RPMI8226 (cell line): ENCODE measurements at regions not wholly inside any gene's neighbourhood (a gene's known extent, or its start where the extent isn't known, plus 50 kb on each side); places are given as distances from the start of the nearest gene placed in this dataset.
"Not testable (repeated sequence)": the region's sequence is repeated elsewhere in the genome, so short reads cannot be mapped to it uniquely, and the experiment has no call there.

ENCODE experiments used
- DNase-seq: peaks from one replicate; pipeline ENCODE4 v3.0.0-alpha.2; 2015

DNA sequence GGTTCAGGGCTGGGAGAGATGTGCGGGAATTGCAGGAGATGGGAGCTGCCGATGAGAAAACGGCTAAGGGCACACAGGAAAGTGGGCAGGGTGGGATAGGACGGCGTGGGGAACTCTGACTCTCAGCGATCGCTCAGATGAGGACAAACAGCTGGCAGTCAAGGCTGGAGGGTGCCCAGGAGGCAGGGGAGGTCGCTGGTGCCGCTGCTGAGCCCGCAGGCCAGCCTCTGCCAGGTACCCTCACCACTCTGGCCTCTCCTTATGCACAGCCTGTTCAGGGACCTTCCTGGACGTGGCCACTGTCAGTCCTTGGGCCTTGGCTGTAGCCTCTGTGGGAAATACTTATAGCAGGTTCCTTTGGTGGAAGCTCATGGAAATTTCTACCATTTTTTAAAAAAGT lies 308.6 kb downstream of the TEX29 start:
- DNase-seq, result no peak

DNA sequence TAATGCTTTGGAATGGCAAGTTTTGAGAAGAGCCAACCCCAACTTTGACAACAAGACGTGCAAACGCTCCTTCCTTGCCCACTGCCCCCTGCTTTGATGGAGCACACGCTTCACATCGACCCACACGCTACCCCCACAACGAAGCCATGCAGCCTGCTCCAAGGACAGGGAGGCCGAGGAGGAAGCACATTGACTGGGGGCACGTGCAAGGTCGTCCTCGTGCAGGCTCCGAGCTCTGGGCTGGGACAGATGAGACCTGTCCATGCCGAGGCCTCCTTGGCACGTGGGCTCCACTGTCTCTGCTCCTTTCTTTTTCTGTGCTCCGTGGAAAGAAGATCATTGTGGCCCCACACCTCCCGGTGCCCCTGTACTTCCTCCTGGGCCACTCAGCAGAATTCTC lies 309.0 kb downstream of the TEX29 start:
- no peak for DNase-seq

DNA sequence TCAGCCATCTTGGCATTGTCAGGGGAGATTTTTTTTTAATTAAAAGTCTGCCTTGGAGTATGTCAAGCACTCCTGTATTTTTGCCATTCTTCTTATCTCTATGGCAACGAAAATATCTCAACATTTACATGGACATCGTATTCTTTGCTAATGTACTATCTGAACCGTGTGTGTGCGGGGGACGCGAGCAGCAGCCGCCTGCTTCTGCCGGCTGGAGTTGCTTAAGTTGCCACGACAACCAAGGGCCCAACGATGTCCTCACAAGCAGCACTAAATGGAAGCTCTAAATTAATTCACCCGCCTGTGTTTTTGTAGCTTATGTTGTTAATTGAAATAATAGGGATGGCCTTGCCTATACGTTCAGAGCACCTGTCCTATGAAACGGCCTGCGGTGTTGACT lies 309.5 kb downstream of the TEX29 start:
- DNase-seq, result no peak

DNA sequence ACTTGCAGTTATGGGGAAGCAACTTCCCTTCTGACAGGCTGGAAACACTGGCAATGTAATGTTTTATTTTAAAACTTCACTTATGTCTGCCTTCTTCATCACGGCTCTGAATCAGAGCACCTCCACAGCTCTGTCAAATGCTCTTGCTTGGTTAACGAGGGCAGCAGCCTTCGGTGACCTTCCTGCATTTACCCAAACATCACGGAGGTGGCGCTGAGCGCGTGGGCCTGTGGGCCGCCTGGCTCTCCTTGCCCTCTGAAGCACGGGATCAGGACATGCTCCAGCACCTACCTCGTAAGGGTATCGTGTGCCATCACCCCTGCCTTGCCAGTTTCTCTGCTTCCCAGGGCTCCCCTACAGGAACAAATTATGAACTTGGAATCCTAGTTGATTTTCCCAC lies 310.0 kb downstream of the TEX29 start:
- DNase-seq, result peak; percentile 5

DNA sequence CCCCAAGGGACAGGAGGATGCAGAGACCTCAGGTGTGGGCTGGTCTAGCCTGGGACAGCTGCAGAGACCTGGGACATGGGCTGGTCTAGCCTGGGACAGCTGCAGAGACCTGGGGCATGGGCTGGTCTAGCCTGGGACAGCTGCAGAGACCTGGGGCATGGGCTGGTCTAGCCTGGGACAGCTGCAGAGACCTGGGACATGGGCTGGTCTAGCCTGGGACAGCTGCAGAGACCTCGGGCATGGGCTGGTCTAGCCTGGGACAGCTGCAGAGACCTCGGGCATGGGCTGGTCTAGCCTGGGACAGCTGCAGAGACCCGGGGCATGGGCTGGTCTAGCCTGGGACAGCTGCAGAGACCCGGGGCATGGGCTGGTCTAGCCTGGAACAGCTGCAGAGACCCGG lies 310.8 kb downstream of the TEX29 start:
- not testable (repeated sequence) for DNase-seq

DNA sequence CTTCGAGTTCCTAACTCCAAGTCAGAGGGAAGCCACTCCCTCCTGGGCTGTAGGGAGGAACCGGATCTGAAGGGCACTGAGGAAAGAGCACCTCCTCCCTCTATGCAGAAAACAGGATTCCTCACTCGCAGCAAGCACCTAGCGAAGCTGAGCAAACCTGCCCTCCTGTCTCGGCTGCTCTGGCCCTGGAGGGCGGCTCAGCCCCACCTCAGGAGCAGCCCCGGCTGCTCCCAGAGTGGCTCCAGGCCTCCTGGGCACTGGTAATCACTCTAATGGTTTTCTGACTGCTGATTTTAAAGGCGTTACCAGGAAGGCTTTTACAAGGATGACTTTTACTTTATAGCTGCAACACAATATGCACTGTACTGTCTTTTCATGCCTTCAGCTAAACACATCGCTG lies 312.5 kb downstream of the TEX29 start:
- no peak for DNase-seq

DNA sequence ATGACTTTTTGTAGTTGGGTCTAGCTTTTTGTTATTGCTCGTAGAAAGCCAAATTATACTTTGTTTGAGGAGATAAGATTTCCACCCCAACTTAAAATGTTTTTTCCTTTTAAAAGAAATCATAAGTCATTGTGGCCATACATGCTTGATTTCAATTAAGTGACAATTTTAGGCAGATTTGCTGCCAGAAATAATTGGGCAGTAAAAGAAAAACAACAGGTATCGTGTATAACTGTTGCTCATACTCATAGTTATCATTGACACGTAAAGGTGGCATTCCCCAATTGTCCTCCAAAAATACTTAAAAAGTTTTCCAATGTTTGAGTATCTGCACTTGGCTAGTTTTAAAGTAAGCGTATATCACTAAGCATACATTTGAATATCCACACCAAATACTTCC lies 313.0 kb downstream of the TEX29 start:
- DNase-seq, result no peak

DNA sequence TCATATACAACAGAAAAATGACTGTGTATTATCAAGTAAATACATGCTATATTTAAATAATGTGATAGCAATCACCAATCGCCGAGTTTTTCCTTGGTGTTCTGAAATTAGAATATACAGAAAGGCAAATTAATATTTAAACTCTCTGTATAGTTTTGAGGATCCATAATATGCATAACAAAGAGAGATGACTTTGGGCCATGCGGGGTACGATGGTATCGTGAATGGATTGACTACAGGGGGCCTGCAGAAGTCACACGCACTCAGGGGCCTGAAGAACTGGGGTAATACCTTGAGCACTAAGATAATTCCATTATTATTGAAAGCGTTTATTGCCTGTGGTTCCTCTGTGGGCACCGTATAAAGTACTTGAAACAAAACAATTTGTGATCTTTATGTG lies 314.0 kb downstream of the TEX29 start:
- DNase-seq, result no peak

DNA sequence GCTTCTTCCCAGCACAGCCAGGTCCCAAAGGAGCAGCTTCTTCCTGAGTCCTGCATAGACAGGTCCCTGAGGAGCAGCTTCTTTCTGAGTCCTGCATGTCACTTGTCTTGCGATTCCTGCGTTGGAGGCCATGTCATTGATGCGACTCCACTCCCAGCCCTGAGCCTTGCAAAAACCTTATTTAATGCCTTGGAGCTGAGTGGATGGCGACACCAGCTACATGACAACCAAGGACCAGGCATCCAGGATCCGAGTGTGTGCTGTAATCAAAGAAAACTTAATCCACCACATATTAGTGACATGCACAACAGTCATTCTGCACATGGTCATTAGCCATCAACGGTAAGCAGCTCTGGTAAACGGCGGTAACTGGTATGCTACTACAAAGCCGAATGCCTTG lies 315.8 kb downstream of the TEX29 start:
- DNase-seq, result no peak

DNA sequence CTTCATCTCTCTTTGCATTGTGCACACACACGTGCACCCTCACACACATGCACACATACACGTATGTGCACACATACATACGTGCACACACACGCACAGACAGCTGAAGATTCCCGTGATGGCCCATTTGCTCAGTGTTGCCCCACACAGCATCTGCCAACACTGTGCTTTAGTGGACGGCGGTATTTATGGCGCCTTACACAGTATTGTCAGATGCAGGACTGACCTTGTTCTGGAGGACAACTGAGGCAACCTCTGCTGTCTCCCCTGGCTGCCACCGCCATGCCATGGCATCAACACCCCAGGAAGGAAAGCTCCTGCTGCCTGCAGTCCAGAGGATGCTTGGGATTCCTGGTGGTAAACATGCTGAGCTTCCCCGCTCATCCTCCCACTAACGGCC lies 316.4 kb downstream of the TEX29 start:
- no peak for DNase-seq

DNA sequence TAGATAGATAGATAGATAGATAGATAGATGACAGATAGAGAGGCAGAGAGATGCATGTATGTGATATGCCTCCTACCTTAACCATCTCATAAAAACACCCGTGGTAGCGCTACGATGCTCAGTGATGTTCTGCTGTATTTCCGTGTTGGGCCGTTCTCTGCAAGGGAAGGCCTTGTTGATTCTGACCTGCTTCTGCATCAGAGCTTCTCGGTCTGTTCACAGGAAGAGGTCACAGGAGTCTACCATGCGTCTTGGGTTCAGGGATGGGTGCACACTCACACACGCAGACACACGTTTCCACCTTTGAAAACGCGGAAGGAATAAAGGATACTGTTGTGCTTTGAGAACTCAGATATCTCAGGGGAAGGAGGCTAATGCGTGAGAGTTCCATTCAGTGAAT lies 316.9 kb downstream of the TEX29 start:
- no peak for DNase-seq

DNA sequence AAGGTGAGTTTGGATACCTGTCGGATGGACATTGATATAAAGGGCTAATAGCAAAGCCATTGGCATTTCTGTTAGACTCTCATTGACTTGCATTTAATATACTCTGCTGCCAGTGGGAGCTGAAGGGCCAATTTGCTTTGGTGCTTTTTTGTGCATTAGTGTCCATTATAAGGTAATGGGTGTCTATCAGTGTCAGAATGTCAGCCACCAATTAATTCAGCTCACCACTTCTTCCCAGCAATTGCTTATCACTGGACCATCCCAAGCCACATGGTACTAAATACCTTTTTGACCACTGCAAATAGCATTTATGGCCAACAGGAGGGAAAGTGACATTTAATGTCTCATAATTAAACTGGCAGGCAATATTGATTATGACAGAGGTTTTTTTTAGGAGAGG lies 317.8 kb downstream of the TEX29 start:
- no peak for DNase-seq

DNA sequence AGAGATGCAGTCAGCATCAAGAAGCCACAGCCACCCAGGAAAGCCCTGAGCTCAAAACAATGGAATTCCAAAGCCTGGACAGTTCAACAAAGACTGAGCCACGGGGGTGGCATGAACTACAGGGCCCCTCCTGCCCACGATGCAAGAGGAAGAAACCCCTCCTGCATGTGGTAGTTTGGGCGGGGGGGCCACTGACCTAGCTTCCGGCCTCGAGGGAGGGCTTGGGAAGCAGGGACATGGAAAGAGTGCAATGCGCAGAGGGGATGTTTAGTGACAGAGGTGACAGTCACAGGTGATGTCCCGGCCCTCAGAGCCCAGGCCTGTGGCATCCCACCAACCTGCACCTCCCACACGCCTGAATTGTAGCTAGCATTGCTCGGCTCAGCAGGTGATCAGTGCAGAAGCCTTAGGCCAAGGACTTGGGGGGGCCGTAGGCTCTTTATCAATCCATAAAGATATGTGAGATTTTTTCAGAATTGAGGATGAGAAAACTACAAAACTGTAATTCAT lies 318.8 kb downstream of the TEX29 start:
- DNase-seq, result no peak

DNA sequence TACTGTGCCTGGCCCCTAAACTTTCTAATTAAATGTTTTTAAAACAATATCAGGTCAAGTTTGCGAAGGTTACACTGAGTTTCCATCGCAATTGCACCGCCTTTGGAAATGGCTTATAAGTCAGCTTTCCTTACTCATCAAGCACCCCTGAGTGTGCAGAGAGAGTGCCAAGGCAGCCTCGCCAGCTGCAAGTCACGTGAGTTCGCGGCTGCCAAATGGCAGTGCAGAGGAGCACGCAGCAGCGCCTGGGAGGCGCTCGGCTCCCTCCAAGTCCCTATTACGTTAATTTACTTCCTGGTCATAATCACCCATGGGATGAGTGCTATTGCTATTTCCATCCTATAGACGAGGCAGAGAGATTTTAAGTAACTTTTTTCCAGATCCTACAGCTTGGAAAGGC lies 319.6 kb downstream of the TEX29 start:
- peak; percentile 33 for DNase-seq

DNA sequence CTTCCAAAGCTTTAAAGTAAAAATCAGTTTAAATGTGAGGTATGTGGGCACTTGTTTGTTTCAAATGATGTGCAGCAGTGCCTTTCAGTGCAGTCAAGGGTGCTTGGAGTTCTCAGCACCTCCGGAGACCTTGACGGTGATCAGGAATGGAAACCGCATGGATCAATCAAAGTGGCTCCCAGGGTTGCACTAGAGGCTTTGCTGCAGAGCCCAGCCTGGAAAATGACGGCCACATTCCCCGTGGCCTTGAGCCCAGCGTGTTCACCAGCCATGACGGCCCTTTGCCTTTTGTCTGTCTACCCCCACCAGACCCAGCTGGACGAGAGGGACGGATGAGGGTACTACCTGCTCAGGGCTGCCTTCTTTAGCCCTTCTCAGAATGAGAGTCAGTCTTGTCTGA lies 320.0 kb downstream of the TEX29 start:
- DNase-seq, result no peak

DNA sequence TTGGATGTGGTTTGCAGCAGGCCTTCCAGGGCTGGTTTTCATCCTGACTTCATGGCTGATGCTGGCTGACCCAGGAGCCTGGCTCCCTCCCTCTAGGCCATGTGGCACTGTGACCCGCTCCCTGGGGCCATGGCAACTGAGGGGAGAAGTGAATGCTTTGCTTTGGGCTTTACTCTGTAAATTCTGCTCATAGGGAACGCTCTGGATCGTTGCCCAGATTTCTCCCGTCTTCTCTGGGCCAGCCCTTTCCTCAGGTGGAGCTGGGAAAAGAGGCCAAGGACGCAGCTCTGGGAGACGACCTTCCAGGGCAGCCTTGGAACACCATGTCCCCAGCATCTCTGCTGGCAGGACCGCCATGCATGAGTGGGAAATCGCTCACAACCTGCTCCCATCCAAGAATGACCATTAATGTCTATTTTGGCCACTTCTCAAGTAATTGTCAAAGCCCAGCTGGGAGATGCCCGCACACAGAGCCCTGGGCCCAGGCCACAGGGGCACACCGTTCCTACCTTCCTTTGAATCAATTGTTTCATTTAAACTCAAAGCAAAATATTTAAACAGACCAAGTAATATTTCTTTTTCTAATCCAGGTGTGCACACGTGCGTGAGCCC lies 321.8 kb downstream of the TEX29 start:
- no peak for DNase-seq

DNA sequence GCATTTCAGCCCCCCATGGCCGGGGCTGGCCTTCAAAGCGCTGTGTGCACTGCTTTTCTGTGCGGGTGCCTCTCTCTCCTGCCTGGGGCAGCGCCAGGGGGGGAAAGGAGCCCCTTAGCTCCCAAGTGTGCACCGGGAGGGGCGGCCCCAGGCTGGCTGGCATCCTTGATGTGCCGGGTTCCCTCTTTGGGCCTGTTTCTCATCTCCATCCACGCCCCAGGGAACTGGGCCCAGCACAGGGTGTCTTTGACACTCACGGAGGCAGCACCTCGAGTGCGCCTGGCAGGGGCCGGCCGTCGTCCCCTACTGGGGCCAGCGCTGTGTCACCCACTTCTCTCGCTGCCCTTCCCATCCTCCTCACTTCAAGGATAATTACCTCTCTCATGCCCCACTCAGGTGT lies 324.3 kb downstream of the TEX29 start:
- no peak for DNase-seq

DNA sequence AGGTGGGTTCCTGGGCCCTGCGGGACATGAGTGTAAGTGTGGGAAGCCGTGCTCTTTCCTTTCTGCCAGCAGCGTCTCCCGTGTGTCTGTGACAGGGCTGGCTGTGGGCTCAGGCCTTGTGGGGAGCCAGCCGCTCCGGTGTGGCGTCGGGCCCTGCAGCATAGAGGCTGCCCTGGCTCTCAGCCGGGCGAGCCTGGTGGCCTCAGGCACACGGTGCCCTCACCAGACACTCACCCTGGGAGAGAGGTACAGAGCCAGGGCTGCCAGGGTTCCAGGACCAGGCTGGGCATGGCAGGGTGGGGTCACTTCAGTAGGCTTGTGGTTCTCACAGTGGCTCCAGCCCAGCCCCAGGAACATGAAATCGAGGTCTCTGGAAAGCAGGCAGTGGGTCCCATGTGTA lies 324.8 kb downstream of the TEX29 start:
- DNase-seq, result no peak

DNA sequence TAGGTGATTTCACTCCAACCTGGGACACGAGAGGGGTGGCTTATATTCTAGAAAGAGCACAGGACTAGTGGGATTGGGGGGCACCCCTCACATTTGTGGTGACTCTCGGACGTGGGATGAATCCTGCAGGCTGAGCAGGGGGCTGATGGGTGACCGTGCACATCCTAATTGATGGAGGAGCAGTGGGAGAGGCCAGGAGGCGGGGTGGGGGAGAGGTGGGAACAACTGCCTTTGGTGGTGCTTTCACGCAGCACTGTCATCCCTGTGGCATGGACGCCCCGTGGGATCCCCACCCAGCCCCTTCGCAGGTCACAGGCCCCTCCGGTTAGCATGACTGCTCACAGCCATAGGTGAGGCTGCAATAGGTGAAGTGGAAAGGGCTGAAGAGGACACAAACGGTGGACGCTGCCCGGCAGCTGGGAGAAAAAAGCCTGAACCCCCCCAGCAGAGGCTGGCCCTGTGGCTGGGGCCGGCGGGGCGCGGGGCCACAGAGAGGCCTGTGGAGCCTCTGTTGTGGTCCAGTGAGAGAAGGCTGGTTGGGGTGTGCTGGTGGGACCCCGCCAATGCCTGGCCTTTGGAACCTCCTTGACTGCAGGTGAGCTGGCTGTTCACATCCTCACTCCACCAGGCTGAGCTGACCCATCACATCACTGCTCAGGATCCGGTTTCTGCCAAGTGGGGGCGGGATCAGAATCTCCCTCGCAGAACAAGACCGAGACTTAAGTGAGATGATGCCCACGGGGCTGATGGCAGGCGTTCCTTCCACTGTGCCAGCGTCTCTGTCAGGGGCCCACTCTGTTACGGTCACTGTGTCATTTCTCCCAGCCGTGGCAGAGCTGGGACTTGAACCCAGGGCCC lies 325.4 kb downstream of the TEX29 start:
- no peak for DNase-seq

DNA sequence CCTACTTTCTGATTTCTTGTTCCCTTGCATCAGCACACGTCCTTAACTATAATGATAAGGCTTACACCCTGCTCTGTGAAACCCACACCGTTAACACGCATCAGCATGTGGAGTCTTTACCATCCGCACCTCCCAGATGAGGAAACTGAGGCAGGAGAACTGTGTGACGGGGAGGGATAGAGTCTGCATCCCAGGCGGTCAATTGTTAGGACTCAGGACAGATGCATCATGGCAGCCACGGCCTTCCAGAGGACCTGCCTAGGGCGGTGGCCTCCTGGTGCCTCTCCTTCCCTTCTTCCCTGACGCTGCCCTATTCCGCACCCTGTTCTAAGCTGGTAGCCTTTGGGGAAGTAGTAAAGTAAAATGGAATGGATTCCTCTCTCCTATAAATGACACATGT lies 326.0 kb downstream of the TEX29 start:
- DNase-seq, result no peak

DNA sequence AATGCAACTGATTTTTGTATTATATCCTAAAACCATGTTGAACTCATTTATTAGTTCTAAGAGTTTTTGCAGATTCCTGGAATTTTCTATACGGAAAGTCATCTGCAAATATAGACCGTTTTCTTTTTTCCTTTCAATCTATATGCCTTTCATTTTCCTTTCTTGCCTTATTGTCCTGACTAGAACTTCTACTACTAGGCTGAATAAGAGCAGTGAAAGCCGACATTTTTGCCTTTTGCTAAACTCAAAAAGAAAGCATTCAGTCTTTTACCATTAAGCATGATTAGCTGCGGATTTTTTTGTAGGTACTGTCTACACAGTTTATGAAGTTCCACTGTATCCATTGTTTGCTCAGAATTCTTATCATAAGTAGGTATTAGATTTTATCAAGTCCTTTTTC lies 328.4 kb downstream of the TEX29 start:
- DNase-seq, result no peak

DNA sequence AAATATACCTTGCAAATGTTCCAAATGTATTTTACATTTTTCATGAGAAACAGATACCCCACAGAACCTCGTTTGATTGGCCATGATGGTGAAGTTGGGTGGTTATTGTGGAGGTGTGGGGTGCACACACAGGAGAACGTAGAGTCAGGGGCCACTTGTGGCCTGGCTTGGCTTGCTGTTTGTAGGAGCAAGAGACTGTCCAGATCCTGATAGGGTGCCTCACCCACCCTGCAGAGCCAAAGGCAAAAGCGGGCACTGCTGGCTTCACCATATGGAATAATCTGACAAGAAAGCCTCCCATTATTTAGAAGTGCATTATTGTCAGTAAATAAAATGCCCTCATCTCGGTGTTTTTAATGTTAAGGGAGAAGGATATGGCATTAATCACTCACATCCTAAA lies 330.2 kb downstream of the TEX29 start:
- DNase-seq, result no peak

DNA sequence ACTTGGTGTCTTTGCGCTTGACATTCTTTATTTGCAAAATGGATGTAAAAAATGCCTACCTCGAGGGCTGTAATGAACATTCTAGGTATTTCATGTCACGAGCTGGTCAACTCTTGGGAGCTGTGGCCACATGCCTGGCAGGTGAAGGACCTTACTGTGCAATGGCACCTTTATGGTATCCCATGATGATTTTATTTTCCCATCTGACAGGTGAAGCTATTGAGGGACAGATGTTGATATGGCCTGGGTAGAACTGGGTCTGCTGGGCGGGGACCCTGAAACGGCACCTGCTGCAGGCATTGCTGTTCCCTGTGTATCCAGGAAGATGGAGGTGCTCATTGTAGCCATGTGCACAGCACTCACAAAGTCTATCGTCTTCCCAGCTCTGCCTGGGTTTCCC lies 332.2 kb downstream of the TEX29 start:
- no peak for DNase-seq

DNA sequence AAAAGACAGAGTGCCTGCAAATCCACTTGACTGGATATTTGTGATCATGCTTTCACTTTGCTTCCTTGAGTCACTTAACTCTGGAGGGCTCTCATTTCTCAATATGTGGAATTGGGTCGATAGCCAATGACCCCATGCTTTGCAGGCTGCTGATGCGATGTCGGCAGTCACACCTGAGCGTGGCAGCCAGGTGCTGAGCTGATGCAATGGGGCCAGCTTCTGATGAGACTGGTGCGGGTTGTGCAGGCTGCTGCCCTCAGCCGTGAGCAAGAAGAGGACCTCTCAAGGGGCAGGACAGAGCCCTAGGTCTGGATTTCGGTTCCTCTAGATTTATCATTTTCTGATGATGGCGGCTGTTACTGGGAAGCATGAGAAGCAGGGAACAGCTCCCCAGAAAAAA lies 334.1 kb downstream of the TEX29 start:
- no peak for DNase-seq

DNA sequence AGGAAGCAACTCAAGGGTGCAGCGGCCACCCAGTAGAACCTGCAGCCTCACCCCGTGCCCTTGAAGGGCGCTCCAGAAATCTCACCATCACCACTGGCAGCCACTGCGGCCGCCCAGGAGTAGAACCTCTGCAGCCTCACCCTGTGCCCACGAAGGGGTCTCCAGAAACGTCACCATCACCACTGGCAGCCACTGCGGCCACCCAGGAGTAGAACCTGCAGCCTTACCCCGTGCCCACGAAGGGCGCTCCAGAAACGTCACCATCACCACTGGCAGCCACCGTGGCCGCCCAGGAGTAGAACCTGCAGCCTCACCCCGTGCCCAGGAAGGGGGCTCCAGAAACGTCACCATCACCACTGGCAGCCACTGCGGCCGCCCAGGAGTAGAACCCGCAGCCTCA lies 336.0 kb downstream of the TEX29 start:
- DNase-seq, result no peak
